ENCODE measurements at regions not wholly inside any gene's neighbourhood (a gene's known extent, or its start where the extent isn't known, plus 50 kb on each side); places are given as distances from the start of the nearest gene placed in this dataset.
"Not testable (repeated sequence)": the region's sequence is repeated elsewhere in the genome, so short reads cannot be mapped to it uniquely, and the experiment has no call there.

DNA sequence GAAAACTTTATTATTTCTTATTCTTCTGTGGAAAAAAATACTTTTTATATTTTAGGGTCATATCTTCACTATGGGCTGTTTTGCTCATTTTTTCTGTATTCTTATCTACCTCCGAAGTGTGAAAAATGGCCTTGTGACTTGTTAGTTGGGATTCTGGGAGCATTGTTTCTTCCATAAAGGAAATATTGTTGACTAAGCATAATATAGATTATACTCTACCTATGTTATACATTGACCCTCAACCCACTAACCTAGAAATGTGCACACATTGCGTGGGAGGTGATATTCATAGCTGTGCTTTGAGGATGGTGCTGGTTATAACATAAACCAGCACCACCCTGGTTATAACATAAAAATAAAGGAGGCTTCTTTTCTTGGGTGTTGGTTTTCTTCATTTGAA is 259.2 kb upstream of the AADAT start:
- H3K9me2 ChIP-seq (ENCODE audit: insufficient read depth, low read length), result no peaks in the 10 kb centered on the region
- no peaks in the 10 kb centered on the region for H3K27me3 ChIP-seq (ENCODE audit: insufficient read depth, low read depth, low read length)
- no peaks in the 10 kb centered on the region for H4K20me1 ChIP-seq (ENCODE audit: insufficient read depth)
- TF ChIP-seq EZH2 (IDR thresholded peaks at IDR 0.05; ENCODE audit: borderline replicate concordance, insufficient read depth, low read length, poor library complexity, severe bottlenecking) (no peak), POLR2AphosphoS5 (IDR thresholded peaks at IDR 0.05) (no peak), RAD21 (conservative IDR thresholded peaks at IDR 0.05) (no peak), SMC3 (conservative IDR thresholded peaks at IDR 0.05; ENCODE audit: poor library complexity) (no peak), TAF1 (IDR thresholded peaks at IDR 0.05; ENCODE audit: low read depth) (no peak), MXI1 (conservative IDR thresholded peaks at IDR 0.05; ENCODE audit: poor library complexity, severe bottlenecking) (no peak), EP300 (conservative IDR thresholded peaks at IDR 0.05; ENCODE audit: poor library complexity, severe bottlenecking) (no peak)
- TF ChIP-seq, protein P1, sequence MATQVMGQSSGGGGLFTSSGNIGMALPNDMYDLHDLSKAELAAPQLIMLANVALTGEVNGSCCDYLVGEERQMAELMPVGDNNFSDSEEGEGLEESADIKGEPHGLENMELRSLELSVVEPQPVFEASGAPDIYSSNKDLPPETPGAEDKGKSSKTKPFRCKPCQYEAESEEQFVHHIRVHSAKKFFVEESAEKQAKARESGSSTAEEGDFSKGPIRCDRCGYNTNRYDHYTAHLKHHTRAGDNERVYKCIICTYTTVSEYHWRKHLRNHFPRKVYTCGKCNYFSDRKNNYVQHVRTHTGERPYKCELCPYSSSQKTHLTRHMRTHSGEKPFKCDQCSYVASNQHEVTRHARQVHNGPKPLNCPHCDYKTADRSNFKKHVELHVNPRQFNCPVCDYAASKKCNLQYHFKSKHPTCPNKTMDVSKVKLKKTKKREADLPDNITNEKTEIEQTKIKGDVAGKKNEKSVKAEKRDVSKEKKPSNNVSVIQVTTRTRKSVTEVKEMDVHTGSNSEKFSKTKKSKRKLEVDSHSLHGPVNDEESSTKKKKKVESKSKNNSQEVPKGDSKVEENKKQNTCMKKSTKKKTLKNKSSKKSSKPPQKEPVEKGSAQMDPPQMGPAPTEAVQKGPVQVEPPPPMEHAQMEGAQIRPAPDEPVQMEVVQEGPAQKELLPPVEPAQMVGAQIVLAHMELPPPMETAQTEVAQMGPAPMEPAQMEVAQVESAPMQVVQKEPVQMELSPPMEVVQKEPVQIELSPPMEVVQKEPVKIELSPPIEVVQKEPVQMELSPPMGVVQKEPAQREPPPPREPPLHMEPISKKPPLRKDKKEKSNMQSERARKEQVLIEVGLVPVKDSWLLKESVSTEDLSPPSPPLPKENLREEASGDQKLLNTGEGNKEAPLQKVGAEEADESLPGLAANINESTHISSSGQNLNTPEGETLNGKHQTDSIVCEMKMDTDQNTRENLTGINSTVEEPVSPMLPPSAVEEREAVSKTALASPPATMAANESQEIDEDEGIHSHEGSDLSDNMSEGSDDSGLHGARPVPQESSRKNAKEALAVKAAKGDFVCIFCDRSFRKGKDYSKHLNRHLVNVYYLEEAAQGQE (IDR thresholded peaks at IDR 0.05; ENCODE audit: borderline replicate concordance), result no peak
- TF ChIP-seq, protein P2, sequence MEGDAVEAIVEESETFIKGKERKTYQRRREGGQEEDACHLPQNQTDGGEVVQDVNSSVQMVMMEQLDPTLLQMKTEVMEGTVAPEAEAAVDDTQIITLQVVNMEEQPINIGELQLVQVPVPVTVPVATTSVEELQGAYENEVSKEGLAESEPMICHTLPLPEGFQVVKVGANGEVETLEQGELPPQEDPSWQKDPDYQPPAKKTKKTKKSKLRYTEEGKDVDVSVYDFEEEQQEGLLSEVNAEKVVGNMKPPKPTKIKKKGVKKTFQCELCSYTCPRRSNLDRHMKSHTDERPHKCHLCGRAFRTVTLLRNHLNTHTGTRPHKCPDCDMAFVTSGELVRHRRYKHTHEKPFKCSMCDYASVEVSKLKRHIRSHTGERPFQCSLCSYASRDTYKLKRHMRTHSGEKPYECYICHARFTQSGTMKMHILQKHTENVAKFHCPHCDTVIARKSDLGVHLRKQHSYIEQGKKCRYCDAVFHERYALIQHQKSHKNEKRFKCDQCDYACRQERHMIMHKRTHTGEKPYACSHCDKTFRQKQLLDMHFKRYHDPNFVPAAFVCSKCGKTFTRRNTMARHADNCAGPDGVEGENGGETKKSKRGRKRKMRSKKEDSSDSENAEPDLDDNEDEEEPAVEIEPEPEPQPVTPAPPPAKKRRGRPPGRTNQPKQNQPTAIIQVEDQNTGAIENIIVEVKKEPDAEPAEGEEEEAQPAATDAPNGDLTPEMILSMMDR (IDR thresholded peaks at IDR 0.05; ENCODE audit: poor library complexity, severe bottlenecking), result no peak
- H3K9me3 ChIP-seq (ENCODE audit: low read length), result no peaks in the 10 kb centered on the region
- H2AFZ ChIP-seq (ENCODE audit: low read depth, low read length), result no peak overlapping the region
- H3K36me3 ChIP-seq (ENCODE audit: insufficient read depth, low read length), result no peaks in the 10 kb centered on the region
- no peak overlapping the region for H3K9ac ChIP-seq (ENCODE audit: low read length)
- H3K79me2 ChIP-seq (replicated peaks; ENCODE audit: insufficient read depth, low read length), result no peaks in the 10 kb centered on the region
- H3F3A ChIP-seq (ENCODE audit: insufficient read depth, low read length, poor library complexity, severe bottlenecking), result no peaks in the 10 kb centered on the region
- H3K27ac ChIP-seq (ENCODE audit: low read length), result no peak overlapping the region
- H3K4me2 ChIP-seq (ENCODE audit: low read length), result no peak overlapping the region
- H3K4me3 ChIP-seq (ENCODE audit: low read length), result no peak overlapping the region

DNA sequence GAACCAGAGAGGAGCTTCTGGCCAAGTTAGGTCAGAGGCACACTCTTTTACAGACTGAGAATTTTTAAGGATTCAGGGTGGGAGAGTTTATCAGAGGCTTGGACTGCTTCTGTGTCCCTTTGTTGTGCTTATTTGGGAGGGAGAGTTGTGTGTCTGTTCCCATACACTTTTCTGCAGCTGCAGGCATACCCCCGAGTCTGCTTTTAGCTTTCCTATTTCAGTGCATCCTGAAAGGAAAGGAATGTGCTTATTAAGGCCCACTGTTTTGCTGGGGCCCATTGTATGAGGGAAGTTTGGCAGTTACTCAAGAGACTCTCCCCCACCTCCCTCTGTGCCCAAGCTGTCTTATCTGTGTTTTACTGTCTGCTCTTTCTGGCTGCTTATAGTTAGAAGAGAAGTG is 257.4 kb upstream of the AADAT start:
- H2AFZ ChIP-seq (ENCODE audit: low read depth, low read length); H3F3A ChIP-seq (ENCODE audit: insufficient read depth, low read length, poor library complexity, severe bottlenecking); H3K9ac ChIP-seq (ENCODE audit: low read length); H3K36me3 ChIP-seq (ENCODE audit: insufficient read depth, low read length); H4K20me1 ChIP-seq (ENCODE audit: insufficient read depth); H3K9me3 ChIP-seq (ENCODE audit: low read length); H3K4me3 ChIP-seq (ENCODE audit: low read length); H3K79me2 ChIP-seq (replicated peaks; ENCODE audit: insufficient read depth, low read length); H3K27ac ChIP-seq (ENCODE audit: low read length); H3K4me2 ChIP-seq (ENCODE audit: low read length); H3K9me2 ChIP-seq (ENCODE audit: insufficient read depth, low read length); H3K27me3 ChIP-seq (ENCODE audit: insufficient read depth, low read depth, low read length): not testable (repeated sequence)

DNA sequence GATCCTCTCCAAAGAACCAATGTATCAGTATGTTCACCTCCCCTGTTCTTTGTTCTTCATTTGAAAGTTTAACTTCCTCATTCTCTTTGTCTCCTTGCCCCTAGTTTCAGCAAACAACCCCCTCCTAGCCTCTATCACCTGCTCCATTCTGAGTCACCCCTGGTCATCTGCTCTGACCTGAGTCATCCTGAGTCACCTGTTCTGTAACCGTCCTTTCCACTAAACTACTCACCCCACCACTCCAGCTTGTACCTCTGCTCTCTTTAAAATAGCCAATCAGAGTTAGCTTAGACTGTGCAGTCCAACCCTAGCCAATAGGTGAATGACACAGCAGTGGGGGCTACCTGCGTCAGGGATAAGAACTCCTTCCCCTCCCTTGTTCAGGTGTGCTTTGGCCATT is 249.8 kb upstream of the AADAT start:
- Histone ChIP-seq H3K4me2 (ENCODE audit: low read length) (no peak overlapping the region), H3K79me2 (replicated peaks; ENCODE audit: insufficient read depth, low read length) (no peaks in the 10 kb centered on the region), H2AFZ (ENCODE audit: low read depth, low read length) (no peak overlapping the region), H4K20me1 (ENCODE audit: insufficient read depth) (no peaks in the 10 kb centered on the region), H3K27me3 (ENCODE audit: insufficient read depth, low read depth, low read length) (no peaks in the 10 kb centered on the region), H3K27ac (ENCODE audit: low read length) (no peak overlapping the region), H3K9ac (ENCODE audit: low read length) (no peak overlapping the region), H3K4me3 (ENCODE audit: low read length) (no peak overlapping the region), H3K9me3 (ENCODE audit: low read length) (no peaks in the 10 kb centered on the region), H3F3A (ENCODE audit: insufficient read depth, low read length, poor library complexity, severe bottlenecking) (no peaks in the 10 kb centered on the region), H3K9me2 (ENCODE audit: insufficient read depth, low read length) (no peaks in the 10 kb centered on the region), H3K36me3 (ENCODE audit: insufficient read depth, low read length) (no peaks in the 10 kb centered on the region)
- TF ChIP-seq, protein P1 (IDR thresholded peaks at IDR 0.05; ENCODE audit: borderline replicate concordance), result no peak
- TF ChIP-seq EZH2 (IDR thresholded peaks at IDR 0.05; ENCODE audit: borderline replicate concordance, insufficient read depth, low read length, poor library complexity, severe bottlenecking) (no peak), TAF1 (IDR thresholded peaks at IDR 0.05; ENCODE audit: low read depth) (no peak), SMC3 (conservative IDR thresholded peaks at IDR 0.05; ENCODE audit: poor library complexity) (no peak), POLR2AphosphoS5 (IDR thresholded peaks at IDR 0.05) (no peak), MXI1 (conservative IDR thresholded peaks at IDR 0.05; ENCODE audit: poor library complexity, severe bottlenecking) (no peak), EP300 (conservative IDR thresholded peaks at IDR 0.05; ENCODE audit: poor library complexity, severe bottlenecking) (no peak), RAD21 (conservative IDR thresholded peaks at IDR 0.05) (no peak)
- TF ChIP-seq, protein P2 (IDR thresholded peaks at IDR 0.05; ENCODE audit: poor library complexity, severe bottlenecking), result no peak
